ENCODE measurements at regions not wholly inside any gene's neighbourhood (a gene's known extent, or its start where the extent isn't known, plus 50 kb on each side); places are given as distances from the start of the nearest gene placed in this dataset.

GRCh38 chr5:24899180-24899579, 254.4 kb upstream of the CDH10 start:
- no peak for DNase-seq (ENCODE audit: low read depth)
- TF ChIP-seq CTCF (conservative IDR thresholded peaks at IDR 0.05; ENCODE audit: low read depth, low read length) = no peak
- H3K4me3 ChIP-seq (ENCODE audit: low read depth, low read length) = no peak overlapping the region

- no peak for TF ChIP-seq CTCF (conservative IDR thresholded peaks at IDR 0.05; ENCODE audit: low read depth, low read length)
- no peak for DNase-seq (ENCODE audit: low read depth)
- H3K4me3 ChIP-seq (ENCODE audit: low read depth, low read length) = no peak overlapping the region
Observed at GRCh38 chr5:24864244-24864643, 219.5 kb upstream of the CDH10 start.

GRCh38 chr5:24862117-24862516, 217.3 kb upstream of the CDH10 start:
- no peak for DNase-seq (ENCODE audit: low read depth)
- no peak for TF ChIP-seq CTCF (conservative IDR thresholded peaks at IDR 0.05; ENCODE audit: low read depth, low read length)
- no peak overlapping the region for H3K4me3 ChIP-seq (ENCODE audit: low read depth, low read length)

- no peak for DNase-seq (ENCODE audit: low read depth)
- no peak for TF ChIP-seq CTCF (conservative IDR thresholded peaks at IDR 0.05; ENCODE audit: low read depth, low read length)
- H3K4me3 ChIP-seq (ENCODE audit: low read depth, low read length) = no peak overlapping the region
Observed at GRCh38 chr5:24855485-24855884, 210.7 kb upstream of the CDH10 start.

GRCh38 chr5:24854850-24855249, 210.1 kb upstream of the CDH10 start:
- H3K4me3 ChIP-seq (ENCODE audit: low read depth, low read length) = no peak overlapping the region
- TF ChIP-seq CTCF (conservative IDR thresholded peaks at IDR 0.05; ENCODE audit: low read depth, low read length) = no peak
- DNase-seq (ENCODE audit: low read depth) = no peak

- no peak for DNase-seq (ENCODE audit: low read depth)
- no peak for TF ChIP-seq CTCF (conservative IDR thresholded peaks at IDR 0.05; ENCODE audit: low read depth, low read length)
- H3K4me3 ChIP-seq (ENCODE audit: low read depth, low read length) = no peak overlapping the region
Observed at GRCh38 chr5:24854350-24854749, 209.6 kb upstream of the CDH10 start.

GRCh38 chr5:24850926-24851486, 206.2 kb upstream of the CDH10 start:
- H3K4me3 ChIP-seq (ENCODE audit: low read depth, low read length) = no peak overlapping the region
- TF ChIP-seq CTCF (conservative IDR thresholded peaks at IDR 0.05; ENCODE audit: low read depth, low read length) = no peak
- no peak for DNase-seq (ENCODE audit: low read depth)
